Keratinocyte (primary cell): ENCODE measurements at regions not wholly inside any gene's neighbourhood (a gene's known extent, or its start where the extent isn't known, plus 50 kb on each side); places are given as distances from the start of the nearest gene placed in this dataset.

Experiments
- CTCF ChIP-seq, 3 experiments: IDR thresholded peaks in 1 of 3; conservative IDR thresholded peaks in 1 of 3; optimal IDR thresholded peaks in 1 of 3; 2 replicates in 2 of 3; 3 replicates in 1 of 3; pipeline versions ENCODE3 to v1.5.1; 2011; ENCODE audit warnings: low read length in 3 of 3, mild to moderate bottlenecking in 3 of 3, moderate library complexity in 2 of 3, control low read depth in 1 of 3, inconsistent platforms in 1 of 3; ENCODE audit not compliant: insufficient read depth in 2 of 3; ENCODE audit errors: extremely low read depth in 1 of 3
- EZH2 ChIP-seq: IDR thresholded peaks from one replicate; pipeline ENCODE4 v1.6.1; 2012; ENCODE audit warnings: inconsistent platforms, mild to moderate bottlenecking, low read length, moderate library complexity

GRCh38 chr12:113673458-113674238 is 202.0 kb upstream of the LHX5 start:
- TF ChIP-seq CTCF (optimal IDR thresholded peaks at IDR 0.05 in 1 of 3, IDR thresholded peaks at IDR 0.05 in 1 of 3, conservative IDR thresholded peaks at IDR 0.05 in 1 of 3; ENCODE audit: extremely low read depth in 1 of 3, insufficient read depth in 2 of 3, low read length in 3 of 3) (no peak), EZH2 (no peak)
